ENCODE measurements at regions not wholly inside any gene's neighbourhood (a gene's known extent, or its start where the extent isn't known, plus 50 kb on each side); places are given as distances from the start of the nearest gene placed in this dataset.

DNA sequence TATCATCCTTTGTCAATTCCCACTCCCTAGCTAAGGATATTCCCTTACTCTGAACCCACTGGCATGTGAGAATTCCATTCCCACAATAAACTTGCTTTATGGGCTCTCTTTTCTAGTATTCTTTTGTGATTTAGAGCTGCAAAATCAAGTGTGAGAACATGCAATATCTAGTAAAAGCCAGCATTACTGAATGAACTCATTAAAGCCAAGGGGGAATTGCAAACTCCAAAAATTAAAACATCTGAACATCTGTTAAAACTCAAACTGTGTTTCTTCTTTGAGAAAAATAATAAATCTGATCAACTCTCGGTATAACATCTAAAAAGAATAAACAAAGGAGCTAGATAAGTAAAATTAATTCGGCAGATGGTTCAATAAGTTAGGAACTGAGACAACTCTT lies 53.1 kb upstream of the MPDZ start:
- no peak for DNase-seq (ENCODE audit: low spot score)

DNA sequence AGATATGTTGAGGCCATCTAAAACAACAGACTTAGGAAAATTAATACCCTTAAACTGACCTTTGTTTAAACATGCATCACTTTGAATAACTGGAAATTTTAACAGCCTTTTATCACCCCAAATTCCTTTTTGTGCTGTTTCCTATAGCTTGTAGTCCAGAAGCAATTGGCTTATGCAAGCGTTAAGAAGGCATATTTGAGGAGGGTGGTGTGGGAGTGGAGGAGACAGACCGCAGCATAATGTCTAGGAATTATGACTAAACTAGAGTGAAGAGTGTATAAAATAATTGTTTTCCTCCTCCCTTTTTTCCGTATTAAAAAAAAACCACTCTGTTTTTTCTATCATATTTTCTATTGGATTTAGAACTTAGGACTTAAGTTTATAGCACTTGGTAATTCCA lies 51.8 kb upstream of the MPDZ start:
- no peak for DNase-seq (ENCODE audit: low spot score)

- no peak for DNase-seq (ENCODE audit: low spot score)
Observed at GRCh38 chr9:13330396-13331004, 51.0 kb upstream of the MPDZ start.
